ENCODE measurements at regions not wholly inside any gene's neighbourhood (a gene's known extent, or its start where the extent isn't known, plus 50 kb on each side); places are given as distances from the start of the nearest gene placed in this dataset.

GRCh38 chr5:93096561-93096960, 484.5 kb downstream of the NR2F1-AS1 start:
- FAIRE-seq = no peak

DNA sequence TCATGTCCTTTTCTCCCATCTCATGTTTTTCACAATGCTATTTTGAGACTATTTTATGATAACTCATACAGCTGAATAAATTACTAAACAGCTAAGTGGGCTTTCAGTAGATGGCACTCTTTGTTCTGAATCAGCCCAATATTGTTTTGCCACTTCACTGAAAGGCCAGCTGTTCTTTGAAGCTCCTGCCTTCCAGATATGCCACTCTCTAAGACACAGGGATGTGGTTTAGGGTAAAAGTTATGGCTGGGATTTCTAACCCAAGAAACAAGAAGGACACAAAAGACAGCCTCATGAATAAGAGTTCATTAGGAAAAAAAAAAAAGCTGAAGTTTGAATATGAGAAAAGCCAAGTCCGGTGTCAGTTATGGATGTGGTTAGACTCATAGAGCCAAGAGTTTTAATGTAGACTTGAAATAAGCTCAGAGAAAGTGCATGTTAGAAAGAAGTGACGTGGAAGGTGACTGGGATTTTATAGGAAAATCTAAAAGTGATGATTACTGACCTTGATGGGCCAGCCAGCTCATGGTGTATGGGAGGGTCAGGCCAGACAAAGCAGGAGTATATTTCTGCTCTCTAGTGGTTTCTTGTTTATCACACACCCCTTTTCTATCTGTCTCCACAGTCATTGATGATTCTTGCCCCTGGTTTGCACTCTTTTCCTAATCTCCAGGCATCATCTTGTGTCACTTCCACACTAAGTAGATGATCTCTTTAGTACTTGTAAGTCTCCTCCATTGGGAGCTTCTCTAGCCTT, 488.5 kb downstream of the NR2F1-AS1 start:
- FAIRE-seq = no peak

- FAIRE-seq = no peak
Measured at GRCh38 chr5:93090698-93091097, 490.3 kb downstream of the NR2F1-AS1 start.

- no peak for FAIRE-seq
Measured at GRCh38 chr5:93088592-93089389, 492.2 kb downstream of the NR2F1-AS1 start.

DNA sequence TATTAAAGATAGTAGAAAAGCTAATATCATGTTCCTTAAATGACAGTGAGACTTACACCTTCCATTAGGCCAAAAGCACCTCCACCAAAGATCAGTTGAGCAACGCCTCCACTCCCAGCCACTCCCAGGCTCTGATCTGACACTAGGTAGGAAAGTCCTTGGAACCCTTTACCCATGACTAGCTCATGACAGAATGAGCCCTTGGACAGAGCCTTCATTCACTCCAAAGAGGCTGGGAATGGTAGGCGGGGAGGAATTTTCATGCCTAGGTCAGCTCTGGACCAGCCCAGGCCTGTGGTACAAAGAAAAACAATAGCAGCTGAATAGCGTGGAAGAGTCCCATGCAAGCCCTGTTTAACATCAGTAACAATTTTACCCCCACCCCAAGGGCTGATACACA, 493.7 kb downstream of the NR2F1-AS1 start:
- no peak for FAIRE-seq

DNA sequence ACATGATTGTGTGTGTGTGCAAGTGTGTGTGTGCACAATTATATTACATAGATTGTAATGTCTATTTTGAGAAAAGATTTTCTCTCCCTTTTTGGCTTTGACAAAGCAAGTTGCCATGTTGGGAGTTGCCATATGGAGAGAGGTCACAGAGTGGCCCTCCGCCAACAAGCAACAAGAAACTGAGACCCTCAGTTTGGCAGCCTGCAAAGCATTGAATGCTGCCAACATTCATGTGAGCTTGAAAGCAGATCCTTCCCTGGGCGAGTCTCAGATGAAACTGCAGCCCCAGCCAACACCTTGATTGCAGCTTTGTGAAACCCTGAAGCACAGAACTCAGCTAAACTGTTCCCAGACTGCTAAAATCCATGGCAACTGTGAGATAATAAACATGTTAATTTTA, 498.0 kb downstream of the NR2F1-AS1 start:
- no peak for FAIRE-seq

DNA sequence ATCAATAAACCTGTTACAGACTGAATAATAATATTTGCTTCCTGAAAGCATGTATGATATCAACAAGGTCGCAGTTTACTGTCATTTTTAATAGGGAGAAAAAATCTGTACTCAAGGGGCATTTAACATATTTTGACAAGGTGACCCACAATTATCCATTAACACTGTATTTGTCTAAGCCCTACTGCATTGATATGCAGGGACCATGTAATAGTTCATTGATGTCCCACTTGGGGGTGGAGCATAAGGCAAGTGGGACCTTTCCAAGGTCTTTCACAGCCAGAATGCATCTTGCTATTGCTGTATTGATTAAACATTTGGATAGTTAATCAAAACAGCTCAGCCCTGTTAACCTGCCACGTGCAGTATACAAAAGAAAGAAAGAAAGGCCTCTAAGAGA, 502.0 kb downstream of the NR2F1-AS1 start:
- FAIRE-seq = no peak

DNA sequence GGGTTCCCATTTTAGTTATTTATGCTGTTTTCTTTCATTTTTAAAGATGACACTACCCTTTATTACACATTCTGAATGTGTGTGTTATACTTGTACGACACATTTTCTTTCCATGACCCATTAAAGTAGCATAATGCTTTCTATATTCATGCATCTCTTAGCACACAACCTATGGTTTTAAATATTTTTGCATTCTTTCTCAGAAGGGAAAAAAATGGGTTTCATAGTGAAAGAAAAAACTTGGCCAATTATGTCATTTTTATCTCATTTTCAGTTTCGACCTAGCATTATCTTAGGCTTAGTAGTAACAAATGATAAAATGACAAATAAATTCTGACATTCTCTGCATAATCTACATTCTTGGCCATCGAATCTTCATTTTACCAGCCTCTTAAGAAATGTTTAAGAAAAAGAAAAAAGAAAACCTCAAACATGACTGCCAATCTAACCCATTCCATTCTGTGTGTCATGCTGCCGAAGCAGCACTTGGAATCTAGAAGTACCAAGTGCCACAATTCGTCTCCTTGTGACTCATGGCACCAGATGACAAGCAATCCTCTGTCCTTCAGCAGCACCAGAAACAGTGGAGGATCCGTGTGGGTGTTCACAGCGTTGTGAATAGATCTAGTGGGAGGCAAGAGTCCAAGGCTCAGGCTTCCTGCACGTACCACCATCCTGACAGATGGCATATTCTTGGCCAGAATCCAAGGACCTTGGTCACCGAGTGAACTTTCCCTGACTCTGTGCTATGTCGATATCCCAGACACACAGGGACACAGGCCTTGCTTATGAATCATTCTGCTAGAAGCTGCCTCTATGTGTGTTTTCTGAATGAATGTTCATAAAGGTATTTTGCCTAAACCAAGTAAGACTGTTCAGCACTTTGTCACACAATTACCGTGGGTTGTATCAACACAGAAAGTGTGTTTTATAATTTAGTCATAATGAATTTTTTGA, 502.7 kb downstream of the NR2F1-AS1 start:
- FAIRE-seq = peak; percentile 49

GRCh38 chr5:93076566-93076965, 504.5 kb downstream of the NR2F1-AS1 start:
- FAIRE-seq = no peak

GRCh38 chr5:93076096-93076495, 504.9 kb downstream of the NR2F1-AS1 start:
- no peak for FAIRE-seq

- FAIRE-seq = no peak
Measured at GRCh38 chr5:93073547-93073946, 507.5 kb downstream of the NR2F1-AS1 start.

- FAIRE-seq = no peak
Measured at GRCh38 chr5:93072831-93073459, 508.1 kb downstream of the NR2F1-AS1 start.

DNA sequence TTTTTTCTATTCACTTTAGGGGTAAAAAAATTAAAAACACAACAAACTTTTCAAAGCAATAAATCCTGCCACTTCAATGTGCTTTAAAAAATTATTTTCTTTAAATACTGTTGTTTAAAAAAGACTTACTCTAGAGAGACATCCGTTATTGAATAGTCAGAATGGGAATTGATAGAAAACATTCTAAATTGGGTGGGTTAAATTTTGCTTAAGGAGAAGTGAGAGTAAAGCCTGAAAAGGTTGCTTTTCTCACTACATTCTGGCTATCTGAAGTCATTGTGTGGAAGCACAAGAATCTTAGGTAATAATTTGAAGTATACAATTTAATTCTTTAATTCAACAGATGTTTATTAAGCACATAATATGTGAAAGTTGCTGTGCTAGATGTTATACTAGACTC, 509.3 kb downstream of the NR2F1-AS1 start:
- peak; percentile 21 for FAIRE-seq

GRCh38 chr5:93070938-93071337, 510.1 kb downstream of the NR2F1-AS1 start:
- no peak for FAIRE-seq

GRCh38 chr5:93069276-93069675, 511.7 kb downstream of the NR2F1-AS1 start:
- no peak for FAIRE-seq

GRCh38 chr5:93062548-93062947, 518.5 kb downstream of the NR2F1-AS1 start:
- FAIRE-seq = no peak

DNA sequence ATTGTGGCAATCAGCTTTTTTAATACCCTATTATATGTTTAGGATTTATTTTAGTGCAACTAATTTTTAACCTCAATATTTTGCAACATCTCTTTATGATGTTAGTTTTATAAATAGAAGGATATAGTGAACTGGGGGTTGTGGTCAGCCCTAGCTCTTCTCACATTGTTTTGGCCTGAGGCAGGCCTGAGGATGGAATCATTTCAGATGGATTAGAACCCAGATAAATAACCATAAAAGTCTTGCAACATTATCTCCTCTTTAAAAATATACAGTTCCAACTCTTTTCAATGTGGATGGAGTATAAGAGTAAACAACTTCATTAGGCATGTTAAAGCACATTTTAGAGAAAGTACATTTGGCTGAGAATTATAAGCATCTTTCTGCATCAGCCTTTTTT, 522.7 kb downstream of the NR2F1-AS1 start:
- no peak for FAIRE-seq

DNA sequence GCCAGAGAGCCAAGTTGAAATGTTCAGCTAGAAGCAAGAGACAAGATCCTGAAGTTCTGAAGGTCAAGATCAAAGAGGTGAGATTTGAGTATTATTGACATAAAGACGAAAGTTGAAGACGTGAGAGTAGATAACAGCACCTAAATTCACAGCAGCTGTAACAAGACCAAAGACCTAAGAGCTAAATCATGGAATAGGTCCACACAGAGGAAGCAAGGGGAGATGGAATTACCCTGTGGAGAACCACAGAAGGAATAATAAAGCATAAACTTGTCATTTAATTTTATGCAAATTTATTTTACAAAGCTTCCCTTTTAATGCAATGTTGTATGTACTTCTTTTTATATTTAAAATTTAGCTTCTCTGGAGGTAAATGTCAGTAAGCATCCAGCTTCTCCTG, 523.7 kb downstream of the NR2F1-AS1 start:
- no peak for FAIRE-seq

- FAIRE-seq = no peak
Measured at GRCh38 chr5:93055971-93056370, 525.0 kb downstream of the NR2F1-AS1 start.

DNA sequence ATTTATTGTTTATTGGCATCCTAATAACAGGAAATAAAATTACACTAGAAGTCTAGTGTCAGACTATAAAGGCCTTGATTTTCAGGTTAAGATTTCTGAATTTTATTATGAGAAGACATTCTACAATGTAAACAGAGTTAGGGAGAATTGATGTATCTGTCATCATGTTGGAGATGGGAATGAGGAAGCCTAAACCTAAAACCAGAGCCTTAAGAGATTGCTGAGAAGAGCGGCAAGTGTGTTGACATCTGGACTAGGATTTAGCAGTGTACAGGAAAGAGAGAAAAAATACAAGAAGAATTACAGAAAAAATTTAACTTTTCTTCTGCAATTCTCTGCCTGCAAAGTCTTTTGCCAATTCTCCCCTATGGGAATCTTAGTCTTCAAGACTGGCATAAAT, 525.5 kb downstream of the NR2F1-AS1 start:
- FAIRE-seq = no peak

DNA sequence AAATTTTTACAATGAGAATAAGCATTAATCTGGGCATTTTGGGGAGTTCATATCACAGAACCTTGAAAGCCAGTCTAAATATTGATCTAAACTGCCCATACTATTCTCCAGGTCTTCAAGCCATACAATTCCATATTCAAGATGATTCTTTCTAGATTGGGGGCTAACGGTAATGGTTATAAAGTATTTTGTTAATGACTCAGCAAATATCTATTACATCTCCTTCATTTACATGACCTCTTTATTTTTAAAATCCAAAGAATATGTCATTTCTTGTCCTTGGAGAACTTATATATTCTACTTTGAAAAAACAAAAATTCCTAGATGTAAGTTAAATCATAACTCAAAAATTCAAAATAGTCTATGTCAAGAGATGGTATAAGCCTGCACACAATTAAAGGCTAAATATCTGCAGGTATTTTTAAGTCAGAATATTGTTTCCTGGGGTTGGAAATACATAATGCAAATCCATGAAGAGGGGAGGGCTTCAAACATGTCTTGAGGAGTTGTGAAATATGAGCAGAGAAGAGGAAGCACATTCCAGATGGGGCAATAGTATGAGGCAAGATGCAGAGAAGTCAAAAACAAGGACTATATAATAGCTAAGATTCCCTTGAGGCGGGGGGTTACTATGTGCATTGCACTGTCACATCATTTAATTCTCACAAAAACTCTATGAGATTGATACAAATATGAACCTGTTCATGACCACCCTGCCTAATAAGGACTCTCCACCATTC, 526.4 kb downstream of the NR2F1-AS1 start:
- no peak for FAIRE-seq

- FAIRE-seq = no peak
Measured at GRCh38 chr5:93053825-93054224, 527.2 kb downstream of the NR2F1-AS1 start.
